Suprapubic skin (tissue), 4 donors: ENCODE measurements at regions not wholly inside any gene's neighbourhood (a gene's known extent, or its start where the extent isn't known, plus 50 kb on each side); places are given as distances from the start of the nearest gene placed in this dataset.

Source experiments
- DNase-seq, 2 donors: peaks; one replicate each; pipeline ENCODE4 v3.0.0-alpha.2; 2019; ENCODE audit warnings: low spot score in 2 of 2
- H3K27ac ChIP-seq: fragments of 200-600 bp; sonication (generic); one replicate; pipeline ENCODE4 v1.5.1; 2019
- H3K27me3 ChIP-seq: fragments of 200-600 bp; sonication (generic); one replicate; pipeline ENCODE4 v1.5.1; 2019
- H3K36me3 ChIP-seq: fragments of 200-600 bp; sonication (generic); one replicate; pipeline ENCODE4 v1.5.1; 2019
- H3K4me1 ChIP-seq: fragments of 200-600 bp; sonication (generic); one replicate; pipeline ENCODE4 v1.5.1; 2019
- H3K4me3 ChIP-seq: fragments of 200-600 bp; sonication (generic); one replicate; pipeline ENCODE4 v1.5.1; 2019; ENCODE audit warnings: mild to moderate bottlenecking
- H3K9me3 ChIP-seq: fragments of 200-600 bp; sonication (generic); one replicate; pipeline ENCODE4 v1.5.1; 2019
- EP300 ChIP-seq: sonication (generic); formaldehyde crosslinking; IDR thresholded peaks from one replicate; pipeline ENCODE4 v1.6.1; 2017; ENCODE audit warnings: antibody characterized with exemption
- POLR2A ChIP-seq, 2 donors: fragments of 450-650 bp; IDR thresholded peaks; one replicate each; pipeline ENCODE4 v1.6.1; 2017; ENCODE audit warnings: antibody characterized with exemption in 2 of 2, mild to moderate bottlenecking in 2 of 2, moderate library complexity in 2 of 2
- POLR2AphosphoS5 ChIP-seq, 3 donors: sonication (generic); formaldehyde crosslinking; IDR thresholded peaks; one replicate each; pipeline ENCODE4 v1.6.1; 2017; ENCODE audit warnings: antibody characterized with exemption in 3 of 3
- WGBS: methylation state at CpG from one replicate; pipeline ENCODE4 v1.1.5; 2018; 5-methylcytosine and 5-hydroxymethylcytosine counted together
- TF ChIP-seq, protein P1 (sequence below), 2 donors: fragments of 200-600 bp in 1 of 2; fragments of 450-650 bp in 1 of 2; sonication (generic) in 1 of 2; IDR thresholded peaks; one replicate each; pipeline ENCODE4 v1.5.1; 2016 to 2019; ENCODE audit warnings: antibody characterized with exemption in 2 of 2, mild to moderate bottlenecking in 1 of 2, moderate library complexity in 1 of 2

DNA sequence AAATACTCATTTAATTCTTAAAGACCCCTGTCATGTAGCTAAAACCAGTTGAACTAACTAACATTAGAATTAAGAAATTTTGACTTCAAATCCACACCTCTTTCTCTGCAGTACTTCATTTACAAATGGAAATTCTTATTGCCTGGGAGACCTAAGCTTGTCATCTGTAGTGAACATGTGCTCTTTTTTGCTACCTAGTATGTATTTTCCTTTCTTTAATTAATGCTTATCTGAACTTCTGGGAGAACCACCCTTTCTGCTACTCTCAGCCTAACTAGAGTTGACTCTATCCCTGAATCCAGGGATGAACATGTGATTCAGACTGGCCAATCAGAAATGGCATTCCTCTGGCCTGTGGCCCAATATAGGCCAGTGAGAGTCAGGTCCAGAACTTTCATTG is 75.9 kb upstream of the A1CF start:
- TF ChIP-seq POLR2AphosphoS5 (IDR thresholded peaks at IDR 0.05), result no peak
- no peak for TF ChIP-seq POLR2A (IDR thresholded peaks at IDR 0.05)
- TF ChIP-seq, protein P1, sequence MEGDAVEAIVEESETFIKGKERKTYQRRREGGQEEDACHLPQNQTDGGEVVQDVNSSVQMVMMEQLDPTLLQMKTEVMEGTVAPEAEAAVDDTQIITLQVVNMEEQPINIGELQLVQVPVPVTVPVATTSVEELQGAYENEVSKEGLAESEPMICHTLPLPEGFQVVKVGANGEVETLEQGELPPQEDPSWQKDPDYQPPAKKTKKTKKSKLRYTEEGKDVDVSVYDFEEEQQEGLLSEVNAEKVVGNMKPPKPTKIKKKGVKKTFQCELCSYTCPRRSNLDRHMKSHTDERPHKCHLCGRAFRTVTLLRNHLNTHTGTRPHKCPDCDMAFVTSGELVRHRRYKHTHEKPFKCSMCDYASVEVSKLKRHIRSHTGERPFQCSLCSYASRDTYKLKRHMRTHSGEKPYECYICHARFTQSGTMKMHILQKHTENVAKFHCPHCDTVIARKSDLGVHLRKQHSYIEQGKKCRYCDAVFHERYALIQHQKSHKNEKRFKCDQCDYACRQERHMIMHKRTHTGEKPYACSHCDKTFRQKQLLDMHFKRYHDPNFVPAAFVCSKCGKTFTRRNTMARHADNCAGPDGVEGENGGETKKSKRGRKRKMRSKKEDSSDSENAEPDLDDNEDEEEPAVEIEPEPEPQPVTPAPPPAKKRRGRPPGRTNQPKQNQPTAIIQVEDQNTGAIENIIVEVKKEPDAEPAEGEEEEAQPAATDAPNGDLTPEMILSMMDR (IDR thresholded peaks at IDR 0.05), result no peak
- no peak for TF ChIP-seq EP300
- Histone ChIP-seq H3K36me3 (no peaks in the 10 kb centered on the region), H3K4me3 (no peak overlapping the region), H3K27me3 (no peaks in the 10 kb centered on the region), H3K4me1 (no peaks in the 10 kb centered on the region), H3K9me3 (no peaks in the 10 kb centered on the region), H3K27ac (no peak overlapping the region)
- no peak for DNase-seq

DNA sequence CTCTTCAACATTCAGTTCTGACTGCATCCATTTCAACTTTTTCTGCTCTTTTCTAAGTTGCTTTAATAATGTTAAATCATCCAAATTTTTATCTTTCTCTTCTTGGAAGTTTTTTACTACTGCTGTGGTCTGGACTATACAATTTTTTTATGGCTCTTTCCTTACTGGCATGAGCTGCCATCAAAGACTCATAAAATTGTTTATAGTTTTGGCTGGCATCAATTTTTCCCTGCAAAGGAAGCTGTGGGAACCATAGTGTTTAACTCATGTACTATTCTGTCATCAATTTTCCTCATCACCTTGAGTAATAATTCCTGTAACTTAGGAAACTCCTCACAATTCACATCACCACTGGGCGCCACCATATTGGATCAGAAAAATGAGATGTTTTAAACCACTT is 77.6 kb upstream of the A1CF start:
- 95% methylated on average over 1 of the region's 1 CpG for WGBS
- TF ChIP-seq EP300, result no peak
- TF ChIP-seq, protein P1 (IDR thresholded peaks at IDR 0.05), result no peak
- no peak for DNase-seq
- H3K4me1 ChIP-seq, result no peaks in the 10 kb centered on the region
- H3K36me3 ChIP-seq, result no peaks in the 10 kb centered on the region
- H3K9me3 ChIP-seq, result no peaks in the 10 kb centered on the region
- no peak overlapping the region for H3K27ac ChIP-seq
- no peak overlapping the region for H3K4me3 ChIP-seq
- no peaks in the 10 kb centered on the region for H3K27me3 ChIP-seq

DNA sequence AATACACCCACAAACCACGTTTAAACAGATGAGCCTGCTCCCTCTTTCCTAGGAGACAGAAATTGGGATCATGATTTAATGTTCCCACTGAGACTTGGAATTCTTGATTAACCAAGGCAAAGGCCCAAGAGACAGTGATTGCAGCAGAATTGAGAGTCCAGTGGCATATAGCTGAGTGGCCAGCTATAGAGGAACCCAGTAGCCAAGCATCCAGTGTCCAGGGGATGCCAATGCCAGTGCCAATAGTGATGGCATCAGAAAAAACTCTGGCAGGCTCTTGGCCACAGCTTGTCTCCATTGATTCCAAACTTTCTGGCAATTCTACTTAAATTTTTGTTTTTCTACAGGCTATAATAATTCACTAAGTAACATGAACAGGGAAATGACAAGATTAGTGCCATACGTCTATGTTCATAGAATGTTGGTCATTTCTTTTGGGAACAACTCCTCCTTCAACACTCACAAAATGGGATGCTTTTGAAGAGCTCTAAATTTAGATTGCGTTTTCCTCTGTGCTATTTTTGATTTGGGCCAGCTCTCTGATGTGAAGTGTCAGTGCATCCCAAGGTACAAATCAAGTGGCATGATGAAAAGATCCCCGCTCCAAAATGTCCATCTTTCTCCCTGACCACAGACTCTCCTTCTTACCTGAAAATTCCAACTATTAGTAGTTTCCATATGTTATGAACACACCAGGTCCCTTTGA is 83.1 kb upstream of the A1CF start:
- no peak overlapping the region for H3K4me3 ChIP-seq
- no peaks in the 10 kb centered on the region for H3K9me3 ChIP-seq
- H3K27me3 ChIP-seq, result no peaks in the 10 kb centered on the region
- H3K4me1 ChIP-seq, result no peaks in the 10 kb centered on the region
- DNase-seq, result no peak
- no peak overlapping the region for H3K27ac ChIP-seq
- no peaks in the 10 kb centered on the region for H3K36me3 ChIP-seq
- TF ChIP-seq POLR2AphosphoS5 (IDR thresholded peaks at IDR 0.05), result no peak
- TF ChIP-seq, protein P1 (IDR thresholded peaks at IDR 0.05), result no peak
- no peak for TF ChIP-seq EP300
- TF ChIP-seq POLR2A (IDR thresholded peaks at IDR 0.05), result no peak
- WGBS, result 59% methylated on average over 4 of the region's 4 CpGs

DNA sequence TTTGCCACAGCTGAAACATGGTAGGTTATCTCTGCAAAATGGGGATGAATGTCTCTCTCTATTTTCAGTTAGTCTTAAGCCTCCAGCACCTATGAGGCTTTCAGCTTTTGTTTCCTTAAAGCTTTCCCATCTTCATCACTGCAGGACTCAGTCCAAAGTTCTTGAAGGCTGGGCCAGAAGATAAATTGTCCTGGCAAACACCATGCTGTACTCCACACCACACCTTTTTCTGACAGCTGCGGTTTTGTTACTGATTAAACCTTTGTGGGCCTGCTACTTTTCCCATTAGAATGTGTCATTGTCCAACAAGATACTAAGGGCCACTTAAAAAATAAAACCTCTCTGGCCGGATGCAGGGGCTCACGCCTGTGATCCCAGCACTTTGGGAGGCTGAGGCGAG is 87.2 kb upstream of the A1CF start:
- H3K4me1 ChIP-seq, result no peaks in the 10 kb centered on the region
- no peak overlapping the region for H3K4me3 ChIP-seq
- WGBS, result 80% methylated on average over 4 of the region's 4 CpGs
- H3K27me3 ChIP-seq, result no peaks in the 10 kb centered on the region
- no peaks in the 10 kb centered on the region for H3K36me3 ChIP-seq
- no peaks in the 10 kb centered on the region for H3K9me3 ChIP-seq
- H3K27ac ChIP-seq, result no peak overlapping the region
- no peak for TF ChIP-seq POLR2AphosphoS5 (IDR thresholded peaks at IDR 0.05)
- TF ChIP-seq, protein P1 (IDR thresholded peaks at IDR 0.05), result no peak
- no peak for TF ChIP-seq EP300
- no peak for DNase-seq

DNA sequence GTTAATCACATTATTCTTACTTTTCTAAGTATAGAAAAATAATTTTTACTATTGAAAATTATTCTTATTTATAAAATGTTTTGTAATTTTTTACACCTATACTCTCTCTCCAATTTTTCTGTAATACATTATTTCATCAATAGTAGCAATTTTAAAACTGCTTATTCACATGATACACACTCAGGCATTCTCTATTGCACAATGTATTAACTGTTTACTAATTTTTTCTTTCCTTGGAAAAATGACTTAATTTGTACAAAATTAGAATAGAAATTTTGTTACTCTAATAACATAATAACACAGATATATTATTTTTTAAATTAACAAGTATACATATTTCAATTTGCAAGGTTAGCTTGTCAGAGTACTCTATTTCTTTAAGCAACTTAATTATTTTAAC is 92.9 kb upstream of the PRKG1 start:
- H3K27me3 ChIP-seq, result no peaks in the 10 kb centered on the region
- no peak overlapping the region for H3K4me3 ChIP-seq
- H3K36me3 ChIP-seq, result no peaks in the 10 kb centered on the region
- no peaks in the 10 kb centered on the region for H3K9me3 ChIP-seq
- H3K27ac ChIP-seq, result no peak overlapping the region
- no peak for DNase-seq
- TF ChIP-seq POLR2AphosphoS5 (IDR thresholded peaks at IDR 0.05), result no peak
- TF ChIP-seq EP300, result no peak
- TF ChIP-seq, protein P1 (IDR thresholded peaks at IDR 0.05), result no peak
- no peak for TF ChIP-seq POLR2A (IDR thresholded peaks at IDR 0.05)
- H3K4me1 ChIP-seq, result no peaks in the 10 kb centered on the region
